K562 (cell line): ENCODE measurements at regions not wholly inside any gene's neighbourhood (a gene's known extent, or its start where the extent isn't known, plus 50 kb on each side); places are given as distances from the start of the nearest gene placed in this dataset.

Experiments used
- ATAC-seq: fragments of 200-7000 bp; cut with Tn5 transposase; 3 replicates; pipeline ENCODE4 v1.9.1; 2020; ENCODE audit warnings: moderate library complexity
- BruUV-seq: library from RNA; stranded (reverse); fragments of 400-500 nt; replicated peaks from 2 replicates; lab custom pipeline; 2021; lab: Mats Ljungman, UMichigan
- CTCF ChIA-PET: fragments of 300-600 bp; formaldehyde crosslinking; extraction: SDS; loops from one replicate; lab custom pipeline; 2021; ENCODE audit warnings: low intra/inter-chr PET ratio; lab: Yijun Ruan, JAX
- POLR2A ChIA-PET: fragments of 300-600, 350-650 bp; sonication (Branson Sonifier 250); formaldehyde crosslinking; extraction: SDS; loops from one replicate; lab custom pipeline; 2021; ENCODE audit warnings: antibody characterized with exemption, inconsistent platforms; lab: Yijun Ruan, JAX
- DNase-seq, 4 experiments: peaks; one replicate each; pipeline versions ENCODE4 v3.0.0 to v3.0.0-alpha.2; 2011 to 2018; ENCODE audit warnings: low spot score in 3 of 4, mixed read lengths in 3 of 4; ENCODE audit errors: extremely low read depth in 1 of 4
- FAIRE-seq: peaks from 2 replicates; lab custom pipeline; 2011; peaks lifted over from hg19 to GRCh38; lab: Jason Lieb, UNC
- H2AFZ ChIP-seq: 2 replicates; pipeline ENCODE4 v1.6.0; 2011; ENCODE audit warnings: low read depth, low read length, control low read depth, inconsistent platforms
- H3K27ac ChIP-seq: fragments of 200-600 bp; 3 replicates; pipeline ENCODE4 v1.8.0; 2011; ENCODE audit warnings: low read depth, mild to moderate bottlenecking, control low read depth, inconsistent platforms, low read length, moderate library complexity, mixed read lengths; ENCODE audit errors: extremely low read depth
- H3K27me3 ChIP-seq, 2 experiments: fragments of 300-600 bp in 1 of 2; 2 replicates in 1 of 2; 3 replicates in 1 of 2; pipeline versions ENCODE4 v1.6.0 to v1.8.0; 2011; ENCODE audit warnings: inconsistent platforms in 2 of 2, low read length in 2 of 2, mild to moderate bottlenecking in 1 of 2, mixed read lengths in 1 of 2, moderate library complexity in 1 of 2; ENCODE audit not compliant: control insufficient read depth in 2 of 2, insufficient read depth in 2 of 2
- H3K36me3 ChIP-seq: fragments of 300-600 bp; 3 replicates; pipeline ENCODE4 v1.8.0; 2011; ENCODE audit warnings: mild to moderate bottlenecking, low read length, inconsistent platforms; ENCODE audit not compliant: control insufficient read depth, insufficient read depth
- H3K4me1 ChIP-seq, 2 experiments: fragments of 200-600 bp in 1 of 2; replicated peaks in 1 of 2; 2 replicates in 1 of 2; 3 replicates in 1 of 2; pipeline versions ENCODE4 v1.5.1 to v1.8.0; 2011; ENCODE audit warnings: inconsistent platforms in 2 of 2, low read length in 2 of 2, mild to moderate bottlenecking in 1 of 2, mixed read lengths in 1 of 2, moderate library complexity in 1 of 2; ENCODE audit not compliant: control insufficient read depth in 2 of 2, insufficient read depth in 2 of 2
- H3K4me2 ChIP-seq: 2 replicates; pipeline ENCODE4 v1.6.1; 2011; ENCODE audit warnings: low read length, control low read depth, inconsistent platforms, mixed read lengths; ENCODE audit not compliant: insufficient read depth
- H3K4me3 ChIP-seq: fragments of 200-600 bp; sonication (generic), shearing (Covaris generic); 2 replicates; pipeline ENCODE4 v1.5.1; 2016; ENCODE audit warnings: control low read depth, inconsistent platforms
- H3K79me2 ChIP-seq: fragments of 200-600 bp; 3 replicates; pipeline ENCODE4 v1.8.0; 2011; ENCODE audit warnings: low read length, inconsistent platforms; ENCODE audit not compliant: control insufficient read depth, insufficient read depth
- H3K9ac ChIP-seq, 2 experiments: 2 replicates each; pipeline versions ENCODE4 v1.6.0 to v1.6.1; 2011; ENCODE audit warnings: low read depth in 2 of 2, low read length in 2 of 2, control low read depth in 1 of 2, inconsistent platforms in 1 of 2, mild to moderate bottlenecking in 1 of 2, mixed read lengths in 1 of 2; ENCODE audit not compliant: insufficient read depth in 1 of 2
- H3K9me1 ChIP-seq: one replicate; pipeline ENCODE4 v1.6.0; 2011; ENCODE audit warnings: inconsistent platforms, mild to moderate bottlenecking, low read length, moderate library complexity; ENCODE audit not compliant: control insufficient read depth, insufficient read depth
- H3K9me3 ChIP-seq: replicated peaks from 2 replicates; pipeline ENCODE4 v1.5.1; 2011; ENCODE audit warnings: low read depth, low read length, inconsistent platforms; ENCODE audit not compliant: control insufficient read depth, insufficient read depth
- H4K20me1 ChIP-seq: replicated peaks from 2 replicates; pipeline ENCODE4 v1.6.1; 2011; ENCODE audit warnings: low read length, inconsistent platforms, mixed read lengths; ENCODE audit not compliant: control insufficient read depth, insufficient read depth
- BHLHE40 ChIP-seq: IDR thresholded peaks from 2 replicates; pipeline ENCODE4 v1.6.1; 2011; ENCODE audit warnings: low read length, improper control_type of control experiment
- ELK1 ChIP-seq: sonication (generic); formaldehyde crosslinking; IDR thresholded peaks from 2 replicates; pipeline ENCODE4 v1.8.1; 2022; ENCODE audit warnings: missing genetic modification reagents
- HINFP ChIP-seq: fragments of 450-650 bp; conservative IDR thresholded peaks from 2 replicates; pipeline ENCODE4 v1.6.1; 2016; ENCODE audit warnings: missing genetic modification characterization, low read depth, mild to moderate bottlenecking, control low read depth, missing compliant biosample characterization
- PKNOX1 ChIP-seq: fragments of 450-650 bp; IDR thresholded peaks from 2 replicates; pipeline ENCODE4 v1.6.1; 2016
- POLR3G ChIP-seq: IDR thresholded peaks from 2 replicates; pipeline ENCODE4 v1.6.1; 2011; ENCODE audit not compliant: insufficient read length, insufficient replicate concordance; ENCODE audit errors: extremely low read depth
- SIX5 ChIP-seq, 2 experiments: IDR thresholded peaks; 2 replicates each; pipeline ENCODE4 v1.6.1; 2011; ENCODE audit warnings: low read length in 2 of 2, borderline replicate concordance in 1 of 2, low read depth in 1 of 2, mild to moderate bottlenecking in 1 of 2, moderate library complexity in 1 of 2; ENCODE audit not compliant: insufficient read depth in 1 of 2
- SP1 ChIP-seq: sonication (generic); formaldehyde crosslinking; IDR thresholded peaks from 2 replicates; pipeline ENCODE4 v1.8.1; 2022; ENCODE audit warnings: mild to moderate bottlenecking, missing genetic modification reagents
- ZBTB1 ChIP-seq: sonication (generic); formaldehyde crosslinking; IDR thresholded peaks from 2 replicates; pipeline ENCODE4 v1.8.1; 2023; ENCODE audit warnings: missing genetic modification reagents, low read depth, mild to moderate bottlenecking, borderline replicate concordance
- ZNF699 ChIP-seq: fragments of 250-450 bp; sonication (Bioruptor Pico); IDR thresholded peaks from 2 replicates; pipeline ENCODE4 v1.8.0; 2021; ENCODE audit warnings: mild to moderate bottlenecking, moderate library complexity; ENCODE audit not compliant: insufficient replicate concordance
- WGBS: fragments of 100-300 bp; shearing (Covaris generic); methylation state at CpG from one replicate; pipeline ENCODE4 v1.1.6; 2016; ENCODE audit warnings: low coverage, mixed read lengths; ENCODE audit not compliant: insufficient coverage; ENCODE audit errors: missing lambda C conversion rate; 5-methylcytosine and 5-hydroxymethylcytosine counted together
- in situ Hi-C: fragments of 300-500 bp; cut with MboI; formaldehyde crosslinking; loops from 4 replicates; pipeline ENCODE4 v1.15.0; 2018; ENCODE audit warnings: inconsistent platforms, mixed read lengths
- intact Hi-C: fragments of 100-400 bp; cut with micrococcal nuclease; formaldehyde crosslinking; loops from 2 replicates; pipeline ENCODE4 v1.14.2; 2022

- no peak overlapping the region for H3K27ac ChIP-seq
- no peaks in the 10 kb centered on the region for H4K20me1 ChIP-seq
- no peaks in the 10 kb centered on the region for H3K79me2 ChIP-seq
- H3K4me1 ChIP-seq, result no peaks in the 10 kb centered on the region
- H3K27me3 ChIP-seq, result no peaks in the 10 kb centered on the region
- ATAC-seq (no peak), FAIRE-seq (no peak), DNase-seq (no peak)
- CTCF ChIA-PET, result no interaction called here
- no peak overlapping the region for H3K4me2 ChIP-seq
- no peak overlapping the region for H2AFZ ChIP-seq
- in situ Hi-C loops (no loop called here), intact Hi-C loops (no loop called here)
- no peaks in the 10 kb centered on the region for H3K9me1 ChIP-seq
- H3K9me3 ChIP-seq, result no peaks in the 10 kb centered on the region
- no peak overlapping the region for H3K4me3 ChIP-seq
- 2% methylated on average over 16 of the region's 22 CpGs for WGBS
- no TSS peak for BruUV-seq
- H3K9ac ChIP-seq, result no peak overlapping the region
- POLR2A ChIA-PET, result no interaction called here
- TF ChIP-seq ZNF699 (CRISPR knock-in tag) (no peak), POLR3G (no peak), ELK1 (CRISPR knock-in tag) (no peak), SIX5 (IDR thresholded peaks at IDR 0.05; ENCODE audit: borderline replicate concordance in 1 of 2, insufficient read depth in 1 of 2, low read depth in 1 of 2, low read length in 2 of 2) (no peak), BHLHE40 (no peak), SP1 (no peak), PKNOX1 (no peak), HINFP (tag) (no peak), ZBTB1 (CRISPR knock-in tag) (no peak)
- TF ChIP-seq, all 486 proteins: peak for 0
- no peaks in the 10 kb centered on the region for H3K36me3 ChIP-seq
Observed at GRCh38 chrX:6778544-6779503, 243.9 kb upstream of the VCX3A start.
